CD4-positive, alpha-beta T cell treated with Interleukin-2 at 100 ng/mL for 4 hours (primary cell): ENCODE measurements at regions not wholly inside any gene's neighbourhood (a gene's known extent, or its start where the extent isn't known, plus 50 kb on each side); places are given as distances from the start of the nearest gene placed in this dataset.

Experiments used
- DNase-seq: peaks from one replicate; pipeline ENCODE4 v3.0.0-alpha.2; 2020; ENCODE audit warnings: low spot score

- DNase-seq = no peak
Measured at GRCh38 chr2:230642966-230643365, 69.7 kb upstream of the CAB39 start.

DNA sequence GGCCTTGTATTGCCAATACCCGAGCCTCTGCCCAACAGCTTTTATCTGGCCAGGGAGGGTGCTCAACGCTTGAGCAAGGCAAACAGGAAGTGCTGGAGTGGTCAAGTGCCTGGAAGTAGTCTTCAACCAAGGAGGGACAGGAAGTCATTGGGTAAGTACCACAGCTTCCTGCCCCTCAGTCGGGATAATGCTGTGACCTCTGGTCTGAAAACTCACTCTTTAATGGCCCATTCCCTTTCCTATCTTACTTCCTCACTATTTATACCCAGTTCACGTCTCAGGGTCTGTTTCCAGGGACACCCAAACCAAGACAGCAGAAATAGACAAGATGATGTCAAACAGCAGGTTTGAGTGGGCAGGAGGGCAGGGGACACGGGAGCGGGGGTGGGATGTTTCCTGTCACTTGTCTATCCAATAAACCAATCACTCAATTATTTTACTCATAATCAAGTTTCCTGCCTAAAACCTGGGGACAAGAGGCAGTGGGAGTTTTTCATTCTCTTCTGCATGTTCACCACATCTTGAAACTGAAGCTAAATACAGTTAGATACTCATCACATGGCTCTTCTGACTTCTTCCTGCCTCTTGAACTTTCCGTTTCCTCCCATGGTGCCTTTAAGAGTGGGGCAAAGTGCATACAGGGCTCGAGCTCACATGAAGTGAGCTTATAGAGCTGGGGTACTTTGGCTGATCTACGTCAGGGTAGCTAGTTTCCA lies 68.9 kb upstream of the CAB39 start:
- DNase-seq = peak; percentile 52

DNA sequence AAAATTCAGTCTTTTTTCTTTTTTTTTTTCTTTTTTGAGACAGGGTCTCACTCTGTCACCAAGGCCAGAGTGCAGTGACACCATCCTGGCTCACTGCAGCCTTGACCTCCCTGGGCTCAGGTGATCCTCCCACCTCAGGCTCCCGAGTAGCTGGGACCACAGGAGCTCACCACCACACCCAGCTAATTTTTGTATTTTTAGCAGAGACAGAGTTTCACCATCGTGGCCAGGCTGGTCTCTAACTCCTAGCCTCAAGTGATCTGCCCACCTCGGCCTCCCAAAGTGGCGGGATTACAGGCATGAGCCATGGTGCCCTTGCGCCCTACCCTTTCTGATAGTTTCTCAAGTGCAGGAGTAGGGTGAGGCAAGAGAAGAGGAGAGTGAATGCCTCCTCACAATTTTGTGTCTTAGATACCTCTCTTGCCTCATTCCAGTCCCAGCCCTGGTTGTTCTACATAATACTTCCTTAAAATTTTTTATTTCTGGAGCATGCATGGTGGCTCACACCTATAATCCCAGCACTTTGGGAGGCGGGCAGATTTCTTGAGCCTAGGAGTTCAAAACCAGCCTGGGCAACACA lies 68.2 kb upstream of the CAB39 start:
- DNase-seq = no peak

DNA sequence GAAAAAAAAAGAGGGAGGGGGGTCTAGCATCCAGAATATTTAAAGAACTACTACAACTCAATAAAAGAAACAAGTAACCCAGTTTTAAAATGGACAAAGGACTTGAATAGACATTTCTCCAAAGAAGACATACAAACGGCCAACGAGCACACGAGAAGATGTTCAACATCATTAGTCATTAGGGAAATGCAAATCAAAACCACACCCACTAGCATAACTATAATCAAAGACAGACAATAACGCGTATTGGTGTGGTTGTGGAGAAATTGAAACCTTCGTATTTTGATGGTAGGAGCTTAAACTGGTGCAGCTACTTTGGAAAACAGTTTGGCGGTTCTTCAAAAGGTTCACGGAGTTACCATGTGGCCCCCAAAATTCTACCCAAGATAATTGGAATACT lies 64.3 kb upstream of the CAB39 start:
- no peak for DNase-seq

- DNase-seq = no peak
Measured at GRCh38 chr2:230650585-230651137, 62.0 kb upstream of the CAB39 start.

GRCh38 chr2:230654057-230654456 lies 58.6 kb upstream of the CAB39 start:
- no peak for DNase-seq

DNA sequence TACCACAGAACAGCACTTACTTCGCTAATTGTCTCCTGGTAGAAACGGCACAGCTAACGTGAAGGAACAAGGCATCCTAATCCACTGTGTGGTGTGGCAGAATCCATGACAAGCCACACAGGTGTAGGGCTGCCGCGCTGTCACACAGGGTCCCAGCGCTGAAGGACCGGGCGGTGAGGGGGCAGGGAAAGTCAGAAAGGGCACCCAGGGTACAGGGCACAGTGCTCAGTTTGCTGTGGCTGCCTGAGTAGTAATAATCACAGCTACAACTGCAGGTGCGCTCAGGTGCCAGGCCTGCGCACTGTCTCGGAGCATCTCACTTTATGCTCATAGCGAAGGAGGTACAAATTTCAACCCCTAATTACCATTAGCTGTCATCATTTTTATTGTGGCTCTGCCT lies 55.2 kb upstream of the CAB39 start:
- no peak for DNase-seq

DNA sequence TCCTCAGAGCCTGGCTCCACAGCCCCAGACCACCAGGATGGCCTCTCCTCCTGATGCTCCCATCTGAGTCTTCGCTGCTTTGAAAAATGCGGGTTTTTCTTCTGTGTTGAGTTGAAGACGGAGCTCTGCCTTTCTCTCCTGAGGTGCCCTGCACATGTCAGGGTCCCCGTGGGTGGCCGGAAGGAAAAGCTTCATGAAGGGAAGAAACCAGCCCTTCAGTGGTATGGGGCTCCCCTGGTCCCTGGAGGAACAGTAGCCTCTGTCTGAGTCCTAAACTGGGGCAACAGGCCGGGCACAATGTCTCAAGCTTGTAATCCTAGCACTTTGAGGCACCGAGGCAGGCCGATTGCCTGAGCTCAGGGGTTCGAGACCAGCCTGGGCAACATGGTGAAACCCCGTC lies 54.7 kb upstream of the CAB39 start:
- DNase-seq = no peak

DNA sequence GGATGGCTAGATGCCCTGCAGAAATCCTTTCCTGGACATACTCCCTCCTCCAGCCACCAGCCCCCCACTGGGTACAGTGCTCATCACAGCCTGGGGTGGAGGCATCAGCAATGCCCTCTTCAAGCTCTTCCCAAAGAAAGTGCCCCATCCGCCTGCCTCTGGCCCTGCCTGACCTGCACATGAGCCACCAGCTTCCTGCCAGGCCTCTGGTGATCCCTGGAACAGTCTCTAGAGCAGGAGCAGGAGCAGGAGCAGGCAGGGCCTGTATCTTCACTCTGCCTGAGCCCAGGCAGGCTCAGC lies 54.1 kb upstream of the CAB39 start:
- DNase-seq = no peak

GRCh38 chr2:230658877-230659652 lies 53.6 kb upstream of the CAB39 start:
- DNase-seq = peak; percentile 74

GRCh38 chr2:230660294-230661060 lies 52.2 kb upstream of the CAB39 start:
- peak; percentile 43 for DNase-seq

DNA sequence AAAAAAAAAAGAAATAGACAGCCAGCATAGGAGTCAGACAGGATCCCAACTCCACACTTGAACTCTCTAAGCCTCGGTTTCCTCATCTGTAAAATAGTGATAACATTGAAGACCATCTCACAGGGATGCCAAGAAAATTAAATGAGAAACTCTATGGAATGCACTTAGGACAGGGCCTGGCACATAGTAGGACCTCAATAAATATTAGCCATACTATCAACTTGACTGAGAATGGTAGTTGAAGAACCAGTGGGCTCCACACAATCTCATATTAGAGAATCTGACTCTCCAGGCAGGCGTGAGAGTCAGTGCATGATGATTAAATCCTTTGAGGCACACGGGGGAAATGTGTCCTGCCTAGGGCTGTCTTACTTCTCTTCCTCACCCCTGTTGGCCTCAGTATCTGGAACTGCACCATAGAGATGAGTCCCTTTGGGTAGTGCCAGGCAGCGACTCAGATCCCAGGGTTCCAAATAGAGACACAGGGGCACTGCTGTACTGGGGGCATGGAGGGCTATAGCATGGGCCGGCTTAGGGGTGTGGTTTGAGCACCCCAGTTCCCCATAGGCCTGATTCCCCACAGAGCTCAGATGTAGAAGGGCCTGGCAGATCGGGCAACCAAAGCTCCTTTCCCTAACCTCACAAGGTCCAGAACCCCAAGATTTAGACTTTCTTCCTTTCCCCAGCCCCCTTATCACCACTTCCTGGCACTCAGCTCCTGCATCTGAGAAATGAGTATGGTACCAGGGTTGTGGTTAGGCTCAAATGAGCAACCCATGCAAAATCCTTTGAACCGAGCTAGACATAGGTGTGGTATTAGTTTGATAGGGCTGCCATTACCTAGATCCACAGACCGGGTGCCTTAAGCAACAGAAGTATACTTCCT lies 51.3 kb upstream of the CAB39 start:
- DNase-seq = peak; percentile 80
